HL-60 (cell line): ENCODE measurements at regions not wholly inside any gene's neighbourhood (a gene's known extent, or its start where the extent isn't known, plus 50 kb on each side); places are given as distances from the start of the nearest gene placed in this dataset.
"Not testable (repeated sequence)": the region's sequence is repeated elsewhere in the genome, so short reads cannot be mapped to it uniquely, and the experiment has no call there.

Experiments
- DNase-seq, 2 experiments: peaks; one replicate each; pipeline ENCODE4 v3.0.0-alpha.2; 2010 to 2020; ENCODE audit warnings: low read depth in 1 of 2, low spot score in 1 of 2
- H3K27ac ChIP-seq: fragments of 250-450 bp; sonication (Bioruptor Pico); replicated peaks from 2 replicates; pipeline ENCODE4 v1.5.1; 2020; ENCODE audit warnings: mild to moderate bottlenecking, moderate library complexity
- H3K27me3 ChIP-seq: fragments of 250-450 bp; sonication (Bioruptor Pico); 2 replicates; pipeline ENCODE4 v1.5.1; 2021; ENCODE audit warnings: mild to moderate bottlenecking, moderate library complexity; ENCODE audit not compliant: insufficient read depth, poor library complexity, severe bottlenecking
- H3K4me3 ChIP-seq: replicated peaks from 2 replicates; pipeline ENCODE4 v1.5.1; 2011; ENCODE audit warnings: mild to moderate bottlenecking, control low read depth, low read length; ENCODE audit not compliant: insufficient read depth
- GABPA ChIP-seq: IDR thresholded peaks from 2 replicates; pipeline ENCODE4 v1.6.1; 2012; ENCODE audit warnings: low read depth
- POLR2AphosphoS5 ChIP-seq: IDR thresholded peaks from 2 replicates; pipeline ENCODE4 v1.6.1; 2012; ENCODE audit warnings: low read depth
- SPI1 ChIP-seq: IDR thresholded peaks from 2 replicates; pipeline ENCODE4 v1.6.1; 2012; ENCODE audit warnings: low read depth, mild to moderate bottlenecking, borderline replicate concordance
- TF ChIP-seq, protein P1 (sequence below): IDR thresholded peaks from one replicate; pipeline ENCODE4 v1.5.1; 2011; ENCODE audit warnings: low read length, control low read depth, inconsistent platforms; ENCODE audit not compliant: insufficient read depth
- TF ChIP-seq, protein P2 (sequence below): IDR thresholded peaks from 2 replicates; pipeline ENCODE4 v1.6.1; 2012; ENCODE audit warnings: low read depth; ENCODE audit not compliant: insufficient replicate concordance

GRCh38 chr16:46426336-46426735 lies 194.8 kb downstream of the SHCBP1 start:
- DNase-seq = no peak
- TF ChIP-seq, protein P1, sequence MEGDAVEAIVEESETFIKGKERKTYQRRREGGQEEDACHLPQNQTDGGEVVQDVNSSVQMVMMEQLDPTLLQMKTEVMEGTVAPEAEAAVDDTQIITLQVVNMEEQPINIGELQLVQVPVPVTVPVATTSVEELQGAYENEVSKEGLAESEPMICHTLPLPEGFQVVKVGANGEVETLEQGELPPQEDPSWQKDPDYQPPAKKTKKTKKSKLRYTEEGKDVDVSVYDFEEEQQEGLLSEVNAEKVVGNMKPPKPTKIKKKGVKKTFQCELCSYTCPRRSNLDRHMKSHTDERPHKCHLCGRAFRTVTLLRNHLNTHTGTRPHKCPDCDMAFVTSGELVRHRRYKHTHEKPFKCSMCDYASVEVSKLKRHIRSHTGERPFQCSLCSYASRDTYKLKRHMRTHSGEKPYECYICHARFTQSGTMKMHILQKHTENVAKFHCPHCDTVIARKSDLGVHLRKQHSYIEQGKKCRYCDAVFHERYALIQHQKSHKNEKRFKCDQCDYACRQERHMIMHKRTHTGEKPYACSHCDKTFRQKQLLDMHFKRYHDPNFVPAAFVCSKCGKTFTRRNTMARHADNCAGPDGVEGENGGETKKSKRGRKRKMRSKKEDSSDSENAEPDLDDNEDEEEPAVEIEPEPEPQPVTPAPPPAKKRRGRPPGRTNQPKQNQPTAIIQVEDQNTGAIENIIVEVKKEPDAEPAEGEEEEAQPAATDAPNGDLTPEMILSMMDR = no peak
- no peak for TF ChIP-seq GABPA
- Histone ChIP-seq H3K27ac (no peak overlapping the region), H3K27me3 (no peaks in the 10 kb centered on the region), H3K4me3 (no peak overlapping the region)

DNA sequence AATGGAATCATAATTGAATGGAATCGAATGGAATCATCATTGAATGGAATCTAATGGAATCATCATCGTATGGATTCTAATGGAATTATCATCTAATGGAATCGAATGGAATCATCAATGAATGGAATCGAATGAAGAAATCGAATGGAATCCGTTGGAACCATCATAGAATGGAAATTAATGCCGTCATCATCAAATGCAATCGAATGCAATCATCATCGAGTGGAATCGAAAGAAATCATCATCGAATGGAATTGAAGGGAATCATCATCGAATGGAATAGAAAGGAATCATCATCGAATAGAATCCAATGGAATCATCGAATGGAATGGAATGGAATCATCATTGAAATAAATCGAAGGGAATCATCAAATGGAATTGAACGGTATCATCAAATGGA lies 217.2 kb downstream of the SHCBP1 start:
- no peak overlapping the region for H3K27ac ChIP-seq
- TF ChIP-seq SPI1 = no peak
- TF ChIP-seq, protein P1 = no peak
- no peak for TF ChIP-seq POLR2AphosphoS5
- TF ChIP-seq GABPA = no peak
- TF ChIP-seq, protein P2, sequence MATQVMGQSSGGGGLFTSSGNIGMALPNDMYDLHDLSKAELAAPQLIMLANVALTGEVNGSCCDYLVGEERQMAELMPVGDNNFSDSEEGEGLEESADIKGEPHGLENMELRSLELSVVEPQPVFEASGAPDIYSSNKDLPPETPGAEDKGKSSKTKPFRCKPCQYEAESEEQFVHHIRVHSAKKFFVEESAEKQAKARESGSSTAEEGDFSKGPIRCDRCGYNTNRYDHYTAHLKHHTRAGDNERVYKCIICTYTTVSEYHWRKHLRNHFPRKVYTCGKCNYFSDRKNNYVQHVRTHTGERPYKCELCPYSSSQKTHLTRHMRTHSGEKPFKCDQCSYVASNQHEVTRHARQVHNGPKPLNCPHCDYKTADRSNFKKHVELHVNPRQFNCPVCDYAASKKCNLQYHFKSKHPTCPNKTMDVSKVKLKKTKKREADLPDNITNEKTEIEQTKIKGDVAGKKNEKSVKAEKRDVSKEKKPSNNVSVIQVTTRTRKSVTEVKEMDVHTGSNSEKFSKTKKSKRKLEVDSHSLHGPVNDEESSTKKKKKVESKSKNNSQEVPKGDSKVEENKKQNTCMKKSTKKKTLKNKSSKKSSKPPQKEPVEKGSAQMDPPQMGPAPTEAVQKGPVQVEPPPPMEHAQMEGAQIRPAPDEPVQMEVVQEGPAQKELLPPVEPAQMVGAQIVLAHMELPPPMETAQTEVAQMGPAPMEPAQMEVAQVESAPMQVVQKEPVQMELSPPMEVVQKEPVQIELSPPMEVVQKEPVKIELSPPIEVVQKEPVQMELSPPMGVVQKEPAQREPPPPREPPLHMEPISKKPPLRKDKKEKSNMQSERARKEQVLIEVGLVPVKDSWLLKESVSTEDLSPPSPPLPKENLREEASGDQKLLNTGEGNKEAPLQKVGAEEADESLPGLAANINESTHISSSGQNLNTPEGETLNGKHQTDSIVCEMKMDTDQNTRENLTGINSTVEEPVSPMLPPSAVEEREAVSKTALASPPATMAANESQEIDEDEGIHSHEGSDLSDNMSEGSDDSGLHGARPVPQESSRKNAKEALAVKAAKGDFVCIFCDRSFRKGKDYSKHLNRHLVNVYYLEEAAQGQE = no peak
- H3K4me3 ChIP-seq = no peak overlapping the region
- DNase-seq = no peak
- no peaks in the 10 kb centered on the region for H3K27me3 ChIP-seq

DNA sequence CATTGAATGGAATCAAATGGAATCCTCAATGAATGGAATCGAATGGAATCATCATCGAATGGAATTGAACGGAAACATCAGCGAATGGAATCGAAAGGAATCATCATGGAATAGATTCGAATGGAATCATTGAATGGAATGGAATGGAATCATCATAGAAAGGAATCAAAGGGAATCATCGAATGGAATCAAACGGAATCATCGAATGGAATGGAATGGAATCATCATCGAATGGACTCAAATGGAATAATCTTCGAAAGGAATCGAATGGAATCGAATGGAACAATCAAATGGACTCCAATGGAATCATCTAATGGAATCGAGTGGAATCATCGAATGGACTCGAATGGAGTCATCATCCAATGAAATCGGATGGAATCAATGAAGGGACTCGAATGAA lies 222.6 kb downstream of the SHCBP1 start:
- not testable (repeated sequence) for H3K4me3 ChIP-seq, H3K27ac ChIP-seq, H3K27me3 ChIP-seq
- DNase-seq = peak in 1 of 2 experiments; percentile 57

GRCh38 chr16:46396883-46397270 lies 224.3 kb downstream of the SHCBP1 start:
- not testable (repeated sequence) for H3K4me3 ChIP-seq, H3K27ac ChIP-seq, H3K27me3 ChIP-seq
- DNase-seq = peak in 1 of 2 experiments; percentile 51

GRCh38 chr16:46396131-46396882 lies 224.9 kb downstream of the SHCBP1 start:
- not testable (repeated sequence) for H3K4me3 ChIP-seq, H3K27ac ChIP-seq, H3K27me3 ChIP-seq
- DNase-seq = peak in 1 of 2 experiments; percentile 77

GRCh38 chr16:46395391-46395921 lies 225.7 kb downstream of the SHCBP1 start:
- DNase-seq = peak; percentile 65 to 67
- not testable (repeated sequence) for H3K27me3 ChIP-seq, H3K4me3 ChIP-seq, H3K27ac ChIP-seq

DNA sequence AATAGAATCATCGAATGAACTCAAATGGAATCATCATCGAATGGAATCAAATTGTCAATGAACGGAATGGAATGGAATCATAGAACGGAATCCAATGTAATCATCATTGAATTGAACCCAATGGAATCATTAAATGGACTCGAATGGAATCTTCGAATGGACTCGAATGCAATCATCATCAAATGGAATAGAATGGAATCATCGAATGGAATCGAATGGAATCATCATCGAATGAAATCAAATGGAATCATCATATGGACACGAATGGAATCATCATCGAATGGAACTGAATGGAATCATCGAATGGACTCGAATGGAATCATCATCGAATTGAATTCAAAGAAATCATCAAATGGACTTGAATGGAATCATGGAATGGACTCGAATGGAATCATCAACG lies 226.2 kb downstream of the SHCBP1 start:
- not testable (repeated sequence) for H3K27me3 ChIP-seq, DNase-seq, H3K27ac ChIP-seq, H3K4me3 ChIP-seq

DNA sequence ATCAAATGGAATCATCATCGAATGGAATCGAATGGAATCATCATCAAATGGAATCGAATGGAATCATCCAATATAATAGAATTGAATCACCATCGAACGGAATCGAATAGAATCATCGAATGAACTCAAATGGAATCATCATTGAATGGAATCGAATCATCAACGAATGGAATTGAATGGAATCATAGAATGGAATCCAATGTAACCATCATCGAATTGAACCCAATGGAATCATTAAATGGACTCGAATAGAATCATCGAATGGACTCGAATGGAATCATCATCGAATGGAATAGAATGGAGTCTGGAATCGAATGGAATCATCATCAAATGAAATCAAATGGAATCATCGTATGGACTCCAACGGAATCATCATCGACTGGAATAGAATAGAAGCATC lies 227.0 kb downstream of the SHCBP1 start:
- H3K27me3 ChIP-seq, DNase-seq, H3K4me3 ChIP-seq, H3K27ac ChIP-seq: not testable (repeated sequence)

DNA sequence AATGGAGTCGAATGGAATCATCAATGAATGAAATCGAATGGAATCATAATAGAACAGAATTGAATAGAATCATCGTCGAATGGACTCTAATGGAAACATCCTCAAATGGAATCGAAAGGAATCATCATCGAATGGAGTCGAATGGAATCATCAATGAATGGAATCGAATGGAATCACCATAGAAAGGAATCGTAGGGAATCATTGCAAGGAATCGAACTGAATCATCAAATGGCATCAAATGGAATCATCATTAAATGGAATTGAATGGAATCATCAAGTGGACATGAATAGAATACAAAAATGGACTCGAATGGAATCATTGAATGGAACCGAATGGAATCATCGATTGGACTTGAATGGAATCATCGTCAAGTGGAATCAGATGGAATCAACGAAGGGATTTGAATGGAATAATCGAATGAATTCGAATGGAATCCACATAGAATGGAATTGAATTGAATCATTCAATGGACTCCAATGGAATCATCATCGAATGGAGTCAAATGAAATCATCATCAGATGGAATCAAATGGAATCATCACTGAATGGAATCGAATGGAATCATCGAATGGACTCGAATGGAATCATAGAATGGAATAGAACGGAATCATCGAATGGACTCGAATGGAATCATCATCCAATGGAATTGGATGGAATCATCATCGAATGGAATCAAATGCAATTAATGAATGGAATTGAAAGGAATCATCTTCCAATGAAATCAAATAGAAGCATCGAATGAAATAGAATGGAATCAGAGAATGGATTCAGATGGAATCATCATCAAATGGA lies 228.1 kb downstream of the SHCBP1 start:
- H3K27me3 ChIP-seq, H3K4me3 ChIP-seq, H3K27ac ChIP-seq: not testable (repeated sequence)
- peak; percentile 88 to 95 for DNase-seq
